ENCODE measurements at regions not wholly inside any gene's neighbourhood (a gene's known extent, or its start where the extent isn't known, plus 50 kb on each side); places are given as distances from the start of the nearest gene placed in this dataset.

DNA sequence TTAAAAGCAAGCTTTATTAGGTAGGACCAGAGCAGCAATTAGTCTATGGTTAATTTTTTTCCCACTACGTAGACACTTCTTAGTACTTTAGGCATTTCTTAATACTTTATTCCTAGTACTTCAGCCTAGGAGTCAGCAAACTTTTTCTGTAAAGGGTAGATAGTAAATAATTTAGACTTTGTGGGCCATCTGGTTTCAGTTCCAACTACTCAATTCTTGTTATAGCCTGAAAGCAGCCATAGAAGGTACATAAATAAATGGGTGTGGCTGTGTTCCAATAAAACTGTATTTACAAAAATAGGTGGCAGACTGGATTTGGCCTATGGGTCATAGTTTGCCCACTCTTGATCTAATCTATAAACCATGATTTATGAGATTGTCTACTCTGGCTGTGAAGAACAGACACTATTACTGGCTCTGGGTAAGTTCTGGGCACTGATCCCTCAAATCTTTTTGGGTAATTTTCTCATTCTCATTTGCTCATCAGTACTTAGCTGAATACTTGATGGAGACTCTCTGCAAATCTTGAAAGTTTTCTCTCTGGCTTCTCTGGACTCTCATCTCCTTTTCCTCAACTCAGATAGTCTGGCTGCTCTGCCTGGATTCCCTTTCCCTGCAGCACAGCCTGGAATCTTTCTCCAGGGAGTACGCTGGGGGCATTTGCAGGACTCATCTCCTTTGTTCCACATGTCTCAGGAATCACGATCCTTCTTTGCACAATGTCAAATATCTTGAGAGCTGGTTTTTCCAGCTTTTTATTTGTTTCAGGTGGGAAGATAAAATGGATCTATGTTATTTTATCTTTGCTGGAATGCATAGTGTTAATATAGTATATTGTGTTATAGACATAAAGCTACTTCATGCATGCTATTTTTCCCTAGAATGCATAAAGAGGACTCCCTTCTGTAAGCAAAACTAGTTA lies 524.8 kb upstream of the TBL1XR1 start:
- no peaks in the 10 kb centered on the region for H3K36me3 ChIP-seq (ENCODE audit: insufficient read depth, low read length)
- H3K9me3 ChIP-seq (ENCODE audit: low read length) = no peaks in the 10 kb centered on the region
- TF ChIP-seq EP300 (conservative IDR thresholded peaks at IDR 0.05; ENCODE audit: poor library complexity, severe bottlenecking) = no peak
- TF ChIP-seq TAF1 (IDR thresholded peaks at IDR 0.05; ENCODE audit: low read depth) = no peak
- TF ChIP-seq POLR2AphosphoS5 (IDR thresholded peaks at IDR 0.05) = no peak
- H3K9ac ChIP-seq (ENCODE audit: low read length) = no peak overlapping the region
- H3K27ac ChIP-seq (ENCODE audit: low read length) = no peak overlapping the region
- no peaks in the 10 kb centered on the region for H4K20me1 ChIP-seq (ENCODE audit: insufficient read depth)
- no peak overlapping the region for H2AFZ ChIP-seq (ENCODE audit: low read depth, low read length)
- no peak overlapping the region for H3K4me3 ChIP-seq (ENCODE audit: low read length)
- no peaks in the 10 kb centered on the region for H3K9me2 ChIP-seq (ENCODE audit: insufficient read depth, low read length)
- no peaks in the 10 kb centered on the region for H3K27me3 ChIP-seq (ENCODE audit: insufficient read depth, low read depth, low read length)
- H3K79me2 ChIP-seq (replicated peaks; ENCODE audit: insufficient read depth, low read length) = no peaks in the 10 kb centered on the region
- no peak overlapping the region for H3K4me2 ChIP-seq (ENCODE audit: low read length)
- H3F3A ChIP-seq (ENCODE audit: insufficient read depth, low read length, poor library complexity, severe bottlenecking) = no peaks in the 10 kb centered on the region

DNA sequence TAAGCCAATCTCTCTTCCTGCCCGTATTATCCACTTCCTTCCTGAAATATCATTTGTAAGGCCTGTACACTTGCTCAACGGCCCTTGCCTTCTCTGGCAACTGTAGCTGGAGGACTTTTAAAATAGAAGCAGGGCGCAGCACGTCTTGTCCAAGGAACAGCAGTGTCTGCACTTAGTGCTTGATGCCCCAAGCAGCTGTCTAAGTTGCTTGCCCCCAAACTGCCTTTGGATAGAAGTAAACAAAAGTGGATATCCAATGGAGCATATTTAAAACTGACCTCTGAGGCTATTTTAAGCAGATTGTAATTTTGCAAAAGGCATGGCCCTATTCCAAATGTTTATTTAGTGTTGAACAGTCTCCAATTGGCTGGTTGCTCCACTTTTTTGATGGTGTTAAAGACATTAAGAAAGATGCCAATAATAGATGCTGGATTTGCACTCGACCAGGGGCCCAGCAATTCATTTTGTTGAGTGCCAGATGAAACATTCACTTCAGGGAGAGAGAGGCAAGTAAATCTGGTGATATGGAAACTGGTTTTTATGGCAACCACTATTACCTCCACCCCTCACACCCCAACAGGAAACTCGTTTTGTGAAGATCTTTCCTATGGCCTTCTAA lies 526.8 kb upstream of the TBL1XR1 start:
- Histone ChIP-seq H3K27me3 (ENCODE audit: insufficient read depth, low read depth, low read length) (no peaks in the 10 kb centered on the region), H3K4me3 (ENCODE audit: low read length) (no peak overlapping the region), H3K79me2 (replicated peaks; ENCODE audit: insufficient read depth, low read length) (no peaks in the 10 kb centered on the region), H4K20me1 (ENCODE audit: insufficient read depth) (no peaks in the 10 kb centered on the region), H3K9me2 (ENCODE audit: insufficient read depth, low read length) (no peaks in the 10 kb centered on the region), H3K4me2 (ENCODE audit: low read length) (no peak overlapping the region), H3K27ac (ENCODE audit: low read length) (no peak overlapping the region), H2AFZ (ENCODE audit: low read depth, low read length) (no peak overlapping the region), H3F3A (ENCODE audit: insufficient read depth, low read length, poor library complexity, severe bottlenecking) (no peaks in the 10 kb centered on the region), H3K9me3 (ENCODE audit: low read length) (no peaks in the 10 kb centered on the region), H3K9ac (ENCODE audit: low read length) (no peak overlapping the region), H3K36me3 (ENCODE audit: insufficient read depth, low read length) (no peaks in the 10 kb centered on the region)
- no peak for TF ChIP-seq SMC3 (conservative IDR thresholded peaks at IDR 0.05; ENCODE audit: poor library complexity)
- TF ChIP-seq EP300 (conservative IDR thresholded peaks at IDR 0.05; ENCODE audit: poor library complexity, severe bottlenecking) = no peak
- TF ChIP-seq, protein P1, sequence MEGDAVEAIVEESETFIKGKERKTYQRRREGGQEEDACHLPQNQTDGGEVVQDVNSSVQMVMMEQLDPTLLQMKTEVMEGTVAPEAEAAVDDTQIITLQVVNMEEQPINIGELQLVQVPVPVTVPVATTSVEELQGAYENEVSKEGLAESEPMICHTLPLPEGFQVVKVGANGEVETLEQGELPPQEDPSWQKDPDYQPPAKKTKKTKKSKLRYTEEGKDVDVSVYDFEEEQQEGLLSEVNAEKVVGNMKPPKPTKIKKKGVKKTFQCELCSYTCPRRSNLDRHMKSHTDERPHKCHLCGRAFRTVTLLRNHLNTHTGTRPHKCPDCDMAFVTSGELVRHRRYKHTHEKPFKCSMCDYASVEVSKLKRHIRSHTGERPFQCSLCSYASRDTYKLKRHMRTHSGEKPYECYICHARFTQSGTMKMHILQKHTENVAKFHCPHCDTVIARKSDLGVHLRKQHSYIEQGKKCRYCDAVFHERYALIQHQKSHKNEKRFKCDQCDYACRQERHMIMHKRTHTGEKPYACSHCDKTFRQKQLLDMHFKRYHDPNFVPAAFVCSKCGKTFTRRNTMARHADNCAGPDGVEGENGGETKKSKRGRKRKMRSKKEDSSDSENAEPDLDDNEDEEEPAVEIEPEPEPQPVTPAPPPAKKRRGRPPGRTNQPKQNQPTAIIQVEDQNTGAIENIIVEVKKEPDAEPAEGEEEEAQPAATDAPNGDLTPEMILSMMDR (IDR thresholded peaks at IDR 0.05; ENCODE audit: poor library complexity, severe bottlenecking) = no peak
- TF ChIP-seq MXI1 (conservative IDR thresholded peaks at IDR 0.05; ENCODE audit: poor library complexity, severe bottlenecking) = no peak
- no peak for TF ChIP-seq POLR2AphosphoS5 (IDR thresholded peaks at IDR 0.05)
- no peak for TF ChIP-seq TAF1 (IDR thresholded peaks at IDR 0.05; ENCODE audit: low read depth)
- TF ChIP-seq EZH2 (IDR thresholded peaks at IDR 0.05; ENCODE audit: borderline replicate concordance, insufficient read depth, low read length, poor library complexity, severe bottlenecking) = no peak
- TF ChIP-seq, protein P2, sequence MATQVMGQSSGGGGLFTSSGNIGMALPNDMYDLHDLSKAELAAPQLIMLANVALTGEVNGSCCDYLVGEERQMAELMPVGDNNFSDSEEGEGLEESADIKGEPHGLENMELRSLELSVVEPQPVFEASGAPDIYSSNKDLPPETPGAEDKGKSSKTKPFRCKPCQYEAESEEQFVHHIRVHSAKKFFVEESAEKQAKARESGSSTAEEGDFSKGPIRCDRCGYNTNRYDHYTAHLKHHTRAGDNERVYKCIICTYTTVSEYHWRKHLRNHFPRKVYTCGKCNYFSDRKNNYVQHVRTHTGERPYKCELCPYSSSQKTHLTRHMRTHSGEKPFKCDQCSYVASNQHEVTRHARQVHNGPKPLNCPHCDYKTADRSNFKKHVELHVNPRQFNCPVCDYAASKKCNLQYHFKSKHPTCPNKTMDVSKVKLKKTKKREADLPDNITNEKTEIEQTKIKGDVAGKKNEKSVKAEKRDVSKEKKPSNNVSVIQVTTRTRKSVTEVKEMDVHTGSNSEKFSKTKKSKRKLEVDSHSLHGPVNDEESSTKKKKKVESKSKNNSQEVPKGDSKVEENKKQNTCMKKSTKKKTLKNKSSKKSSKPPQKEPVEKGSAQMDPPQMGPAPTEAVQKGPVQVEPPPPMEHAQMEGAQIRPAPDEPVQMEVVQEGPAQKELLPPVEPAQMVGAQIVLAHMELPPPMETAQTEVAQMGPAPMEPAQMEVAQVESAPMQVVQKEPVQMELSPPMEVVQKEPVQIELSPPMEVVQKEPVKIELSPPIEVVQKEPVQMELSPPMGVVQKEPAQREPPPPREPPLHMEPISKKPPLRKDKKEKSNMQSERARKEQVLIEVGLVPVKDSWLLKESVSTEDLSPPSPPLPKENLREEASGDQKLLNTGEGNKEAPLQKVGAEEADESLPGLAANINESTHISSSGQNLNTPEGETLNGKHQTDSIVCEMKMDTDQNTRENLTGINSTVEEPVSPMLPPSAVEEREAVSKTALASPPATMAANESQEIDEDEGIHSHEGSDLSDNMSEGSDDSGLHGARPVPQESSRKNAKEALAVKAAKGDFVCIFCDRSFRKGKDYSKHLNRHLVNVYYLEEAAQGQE (IDR thresholded peaks at IDR 0.05; ENCODE audit: borderline replicate concordance) = no peak
- no peak for TF ChIP-seq RAD21 (conservative IDR thresholded peaks at IDR 0.05)

All from neural cell (in vitro differentiated cells).